ENCODE measurements at regions not wholly inside any gene's neighbourhood (a gene's known extent, or its start where the extent isn't known, plus 50 kb on each side); places are given as distances from the start of the nearest gene placed in this dataset.

- H3K36me3 Mint-ChIP-seq (ENCODE audit: low read depth): no peaks in the 10 kb centered on the region
- no peaks in the 10 kb centered on the region for H3K4me1 Mint-ChIP-seq (ENCODE audit: low read depth)
- no peak overlapping the region for H3K4me3 Mint-ChIP-seq
- no peak overlapping the region for H3K27ac Mint-ChIP-seq
- H3K9me3 Mint-ChIP-seq: peaks cover 29% of the 10 kb centered on the region
- H3K27me3 Mint-ChIP-seq (ENCODE audit: low read depth): no peaks in the 10 kb centered on the region
- DNase-seq (ENCODE audit: low spot score): no peak
These were observed 278.1 kb upstream of the LMO3 start for GRCh38 chr12:16884056-16884455.

- Mint-ChIP-seq H3K36me3 (ENCODE audit: low read depth) (no peaks in the 10 kb centered on the region), H3K4me3 (no peak overlapping the region), H3K9me3 (peaks cover 15% of the 10 kb centered on the region), H3K27me3 (ENCODE audit: low read depth) (no peaks in the 10 kb centered on the region), H3K27ac (no peak overlapping the region), H3K4me1 (ENCODE audit: low read depth) (no peaks in the 10 kb centered on the region)
- no peak for DNase-seq (ENCODE audit: low spot score)
These were observed 276.1 kb upstream of the LMO3 start for GRCh38 chr12:16881986-16882570.

GRCh38 chr12:16880864-16881285, 274.9 kb upstream of the LMO3 start:
- Mint-ChIP-seq H3K9me3 (peaks cover 16% of the 10 kb centered on the region), H3K4me1 (ENCODE audit: low read depth) (no peaks in the 10 kb centered on the region), H3K36me3 (ENCODE audit: low read depth) (no peaks in the 10 kb centered on the region)

GRCh38 chr12:16870845-16871244, 264.9 kb upstream of the LMO3 start:
- H3K27me3 Mint-ChIP-seq (ENCODE audit: low read depth): no peaks in the 10 kb centered on the region
- no peak for DNase-seq (ENCODE audit: low spot score)
- H3K4me1 Mint-ChIP-seq (ENCODE audit: low read depth): no peaks in the 10 kb centered on the region
- H3K9me3 Mint-ChIP-seq: peaks cover 25% of the 10 kb centered on the region
- H3K36me3 Mint-ChIP-seq (ENCODE audit: low read depth): no peaks in the 10 kb centered on the region
- H3K27ac Mint-ChIP-seq: no peak overlapping the region
- no peak overlapping the region for H3K4me3 Mint-ChIP-seq

More at GRCh38 chr12:16880864-16881285, 274.9 kb upstream of the LMO3 start:
- no peak overlapping the region for H3K27ac Mint-ChIP-seq
- DNase-seq (ENCODE audit: low spot score): no peak
- no peaks in the 10 kb centered on the region for H3K27me3 Mint-ChIP-seq (ENCODE audit: low read depth)
- H3K4me3 Mint-ChIP-seq: no peak overlapping the region

GRCh38 chr12:16863742-16864141, 257.8 kb upstream of the LMO3 start:
- Mint-ChIP-seq H3K9me3 (peaks cover 28% of the 10 kb centered on the region), H3K27me3 (ENCODE audit: low read depth) (no peaks in the 10 kb centered on the region), H3K36me3 (ENCODE audit: low read depth) (no peaks in the 10 kb centered on the region), H3K4me3 (no peak overlapping the region), H3K27ac (no peak overlapping the region), H3K4me1 (ENCODE audit: low read depth) (no peaks in the 10 kb centered on the region)
- no peak for DNase-seq (ENCODE audit: low spot score)

GRCh38 chr12:16857456-16857923, 251.5 kb upstream of the LMO3 start:
- H3K9me3 Mint-ChIP-seq: peaks cover 27% of the 10 kb centered on the region
- no peak overlapping the region for H3K4me3 Mint-ChIP-seq
- no peaks in the 10 kb centered on the region for H3K27me3 Mint-ChIP-seq (ENCODE audit: low read depth)
- no peaks in the 10 kb centered on the region for H3K4me1 Mint-ChIP-seq (ENCODE audit: low read depth)
- H3K36me3 Mint-ChIP-seq (ENCODE audit: low read depth): no peaks in the 10 kb centered on the region
- H3K27ac Mint-ChIP-seq: no peak overlapping the region
- DNase-seq (ENCODE audit: low spot score): no peak

GRCh38 chr12:16854465-16854864, 248.5 kb upstream of the LMO3 start:
- no peaks in the 10 kb centered on the region for H3K36me3 Mint-ChIP-seq (ENCODE audit: low read depth)
- DNase-seq (ENCODE audit: low spot score): no peak
- no peak overlapping the region for H3K27ac Mint-ChIP-seq
- H3K4me1 Mint-ChIP-seq (ENCODE audit: low read depth): no peaks in the 10 kb centered on the region
- peaks cover 28% of the 10 kb centered on the region for H3K9me3 Mint-ChIP-seq
- H3K4me3 Mint-ChIP-seq: no peak overlapping the region
- H3K27me3 Mint-ChIP-seq (ENCODE audit: low read depth): no peaks in the 10 kb centered on the region

GRCh38 chr12:16849473-16849872, 243.5 kb upstream of the LMO3 start:
- no peak for DNase-seq (ENCODE audit: low spot score)
- Mint-ChIP-seq H3K4me3 (no peak overlapping the region), H3K9me3 (peaks cover 20% of the 10 kb centered on the region), H3K4me1 (ENCODE audit: low read depth) (no peaks in the 10 kb centered on the region), H3K27me3 (ENCODE audit: low read depth) (no peaks in the 10 kb centered on the region), H3K36me3 (ENCODE audit: low read depth) (no peaks in the 10 kb centered on the region), H3K27ac (no peak overlapping the region)

- no peak for DNase-seq (ENCODE audit: low spot score)
- Mint-ChIP-seq H3K36me3 (ENCODE audit: low read depth) (no peaks in the 10 kb centered on the region), H3K27ac (no peak overlapping the region), H3K4me1 (ENCODE audit: low read depth) (no peaks in the 10 kb centered on the region), H3K9me3 (peaks cover 19% of the 10 kb centered on the region), H3K27me3 (ENCODE audit: low read depth) (no peaks in the 10 kb centered on the region), H3K4me3 (no peak overlapping the region)
These were observed 238.9 kb upstream of the LMO3 start for GRCh38 chr12:16844875-16845274.

GRCh38 chr12:16833376-16834015, 227.5 kb upstream of the LMO3 start:
- H3K4me3 Mint-ChIP-seq: no peak overlapping the region
- H3K27me3 Mint-ChIP-seq (ENCODE audit: low read depth): no peaks in the 10 kb centered on the region
- DNase-seq (ENCODE audit: low spot score): no peak
- no peaks in the 10 kb centered on the region for H3K36me3 Mint-ChIP-seq (ENCODE audit: low read depth)
- H3K9me3 Mint-ChIP-seq: peaks cover 32% of the 10 kb centered on the region
- no peak overlapping the region for H3K27ac Mint-ChIP-seq
- H3K4me1 Mint-ChIP-seq (ENCODE audit: low read depth): no peaks in the 10 kb centered on the region

GRCh38 chr12:16828891-16829290, 222.9 kb upstream of the LMO3 start:
- DNase-seq (ENCODE audit: low spot score): no peak
- no peak overlapping the region for H3K27ac Mint-ChIP-seq
- H3K36me3 Mint-ChIP-seq (ENCODE audit: low read depth): no peaks in the 10 kb centered on the region
- no peak overlapping the region for H3K4me3 Mint-ChIP-seq
- H3K27me3 Mint-ChIP-seq (ENCODE audit: low read depth): no peaks in the 10 kb centered on the region
- H3K9me3 Mint-ChIP-seq: peaks cover 33% of the 10 kb centered on the region
- H3K4me1 Mint-ChIP-seq (ENCODE audit: low read depth): no peaks in the 10 kb centered on the region

- Mint-ChIP-seq H3K36me3 (ENCODE audit: low read depth) (no peaks in the 10 kb centered on the region), H3K27ac (no peak overlapping the region), H3K27me3 (ENCODE audit: low read depth) (no peaks in the 10 kb centered on the region), H3K4me3 (no peak overlapping the region), H3K4me1 (ENCODE audit: low read depth) (no peaks in the 10 kb centered on the region), H3K9me3 (peaks cover 51% of the 10 kb centered on the region)
- no peak for DNase-seq (ENCODE audit: low spot score)
These were observed 201.8 kb upstream of the LMO3 start for GRCh38 chr12:16807731-16808130.

GRCh38 chr12:16796168-16796567, 190.2 kb upstream of the LMO3 start:
- H3K9me3 Mint-ChIP-seq: peaks cover 48% of the 10 kb centered on the region
- DNase-seq (ENCODE audit: low spot score): no peak
- H3K4me3 Mint-ChIP-seq: no peak overlapping the region

GRCh38 chr12:16789204-16789790, 183.3 kb upstream of the LMO3 start:
- no peaks in the 10 kb centered on the region for H3K36me3 Mint-ChIP-seq (ENCODE audit: low read depth)
- no peak overlapping the region for H3K27ac Mint-ChIP-seq
- peaks cover 43% of the 10 kb centered on the region for H3K9me3 Mint-ChIP-seq
- no peak for DNase-seq (ENCODE audit: low spot score)
- H3K4me1 Mint-ChIP-seq (ENCODE audit: low read depth): no peaks in the 10 kb centered on the region
- H3K27me3 Mint-ChIP-seq (ENCODE audit: low read depth): no peaks in the 10 kb centered on the region
- H3K4me3 Mint-ChIP-seq: no peak overlapping the region

More at GRCh38 chr12:16796168-16796567, 190.2 kb upstream of the LMO3 start:
- no peaks in the 10 kb centered on the region for H3K36me3 Mint-ChIP-seq (ENCODE audit: low read depth)
- no peak overlapping the region for H3K27ac Mint-ChIP-seq
- no peaks in the 10 kb centered on the region for H3K4me1 Mint-ChIP-seq (ENCODE audit: low read depth)
- H3K27me3 Mint-ChIP-seq (ENCODE audit: low read depth): no peaks in the 10 kb centered on the region
